Upper lobe of right lung (tissue), 1 donor: ENCODE measurements at regions not wholly inside any gene's neighbourhood (a gene's known extent, or its start where the extent isn't known, plus 50 kb on each side); places are given as distances from the start of the nearest gene placed in this dataset.

Experiments used
- ATAC-seq: fragments of 200-7000 bp; cut with Tn5 transposase; one replicate; pipeline ENCODE4 v1.9.1; 2020; ENCODE audit warnings: mild to moderate bottlenecking, moderate library complexity
- DNase-seq: peaks from one replicate; pipeline ENCODE4 v3.0.0-alpha.2; 2020
- H3K27ac ChIP-seq: fragments of 200-600 bp; one replicate; pipeline ENCODE4 v1.8.0; 2022
- H3K27me3 ChIP-seq: fragments of 200-600 bp; one replicate; pipeline ENCODE4 v1.8.0; 2022; ENCODE audit warnings: mild to moderate bottlenecking
- H3K36me3 ChIP-seq: fragments of 200-600 bp; one replicate; pipeline ENCODE4 v1.8.0; 2022
- H3K4me1 ChIP-seq: fragments of 200-600 bp; one replicate; pipeline ENCODE4 v1.8.0; 2022
- H3K4me3 ChIP-seq: fragments of 200-600 bp; one replicate; pipeline ENCODE4 v1.8.0; 2022; ENCODE audit warnings: mild to moderate bottlenecking
- H3K9me3 ChIP-seq: fragments of 200-600 bp; one replicate; pipeline ENCODE4 v1.8.0; 2022
- CTCF ChIP-seq: fragments of 200-600 bp; IDR thresholded peaks from one replicate; pipeline ENCODE4 v1.8.0; 2022; ENCODE audit warnings: antibody characterized with exemption
- intact Hi-C: fragments of 100-400 bp; cut with DNase I; formaldehyde crosslinking; loops from one replicate; pipeline ENCODE4 v1.11.0; 2022
- donor health status: DM: no; HTN: yes; CAD: no; lungs with severe emphysema.

- no peak for DNase-seq
- Histone ChIP-seq H3K27me3 (peaks cover 10% of the 10 kb centered on the region), H3K27ac (no peak overlapping the region), H3K36me3 (no peaks in the 10 kb centered on the region), H3K4me1 (no peaks in the 10 kb centered on the region), H3K9me3 (no peaks in the 10 kb centered on the region), H3K4me3 (no peak overlapping the region)
- intact Hi-C loops, result no loop called here
- no peak for TF ChIP-seq CTCF
- no peak for ATAC-seq
These were observed 289.4 kb upstream of the SLC24A2 start for GRCh38 chr9:20078246-20078645.

GRCh38 chr9:20074291-20074690 lies 285.5 kb upstream of the SLC24A2 start:
- H3K4me1 ChIP-seq, result no peaks in the 10 kb centered on the region
- TF ChIP-seq CTCF, result no peak
- ATAC-seq (no peak), DNase-seq (no peak)
- H3K36me3 ChIP-seq, result no peaks in the 10 kb centered on the region
- H3K27ac ChIP-seq, result no peak overlapping the region
- intact Hi-C loops, result no loop called here
- H3K9me3 ChIP-seq, result no peaks in the 10 kb centered on the region
- H3K27me3 ChIP-seq, result peaks cover 4% of the 10 kb centered on the region
- H3K4me3 ChIP-seq, result no peak overlapping the region

GRCh38 chr9:20070336-20070735 lies 281.5 kb upstream of the SLC24A2 start:
- no peak overlapping the region for H3K4me3 ChIP-seq
- no peaks in the 10 kb centered on the region for H3K4me1 ChIP-seq
- H3K27me3 ChIP-seq, result no peaks in the 10 kb centered on the region
- intact Hi-C loops, result no loop called here
- no peak for TF ChIP-seq CTCF
- ATAC-seq (no peak), DNase-seq (no peak)
- H3K9me3 ChIP-seq, result no peaks in the 10 kb centered on the region
- no peaks in the 10 kb centered on the region for H3K36me3 ChIP-seq
- no peak overlapping the region for H3K27ac ChIP-seq

- DNase-seq, result no peak
- Histone ChIP-seq H3K4me1 (no peaks in the 10 kb centered on the region), H3K36me3 (no peaks in the 10 kb centered on the region), H3K9me3 (no peaks in the 10 kb centered on the region), H3K27me3 (no peaks in the 10 kb centered on the region), H3K27ac (no peak overlapping the region), H3K4me3 (no peak overlapping the region)
- no peak for TF ChIP-seq CTCF
- ATAC-seq, result no peak
- intact Hi-C loops, result no loop called here
These were observed 277.2 kb upstream of the SLC24A2 start for GRCh38 chr9:20065796-20066700.

- H3K27me3 ChIP-seq, result no peaks in the 10 kb centered on the region
- H3K4me1 ChIP-seq, result no peaks in the 10 kb centered on the region
- DNase-seq, result no peak
- H3K9me3 ChIP-seq, result no peaks in the 10 kb centered on the region
- H3K27ac ChIP-seq, result no peak overlapping the region
- intact Hi-C loops, result no loop called here
- no peak for ATAC-seq
- no peak for TF ChIP-seq CTCF
- H3K36me3 ChIP-seq, result no peaks in the 10 kb centered on the region
- no peak overlapping the region for H3K4me3 ChIP-seq
These were observed 276.2 kb upstream of the SLC24A2 start for GRCh38 chr9:20065046-20065445.
